ENCODE measurements at regions not wholly inside any gene's neighbourhood (a gene's known extent, or its start where the extent isn't known, plus 50 kb on each side); places are given as distances from the start of the nearest gene placed in this dataset.

- Histone ChIP-seq H3K79me2 (ENCODE audit: insufficient read depth, low read length) (no peaks in the 10 kb centered on the region), H3K9me2 (ENCODE audit: low read depth, low read length) (no peaks in the 10 kb centered on the region), H4K20me1 (ENCODE audit: insufficient read depth, low read length) (no peaks in the 10 kb centered on the region), H3K27ac (ENCODE audit: low read depth, low read length, poor library complexity, severe bottlenecking) (no peak overlapping the region), H3K9ac (ENCODE audit: low read length) (no peak overlapping the region), H3K4me3 (ENCODE audit: low read depth, low read length, poor library complexity, severe bottlenecking) (no peak overlapping the region), H3K4me1 (ENCODE audit: insufficient read depth, low read length, severe bottlenecking) (no peaks in the 10 kb centered on the region), H3K9me3 (ENCODE audit: low read length) (no peaks in the 10 kb centered on the region), H3K27me3 (ENCODE audit: insufficient read depth, low read length) (no peaks in the 10 kb centered on the region; the same call in 1 of the 2 replicates), H3F3A (ENCODE audit: insufficient read depth, low read length) (no peaks in the 10 kb centered on the region), H3K36me3 (ENCODE audit: insufficient read depth, low read length) (no peaks in the 10 kb centered on the region), H2AFZ (ENCODE audit: low read length) (no peak overlapping the region), H3K4me2 (ENCODE audit: low read length) (no peak overlapping the region)
- no peak for TF ChIP-seq EZH2 (IDR thresholded peaks at IDR 0.05; ENCODE audit: borderline replicate concordance, low read length)
- no peak for TF ChIP-seq CTCF (IDR thresholded peaks at IDR 0.05; ENCODE audit: low read length)
Observed at GRCh38 chr19:29881386-29881785, 60.7 kb upstream of the URI1 start.

DNA sequence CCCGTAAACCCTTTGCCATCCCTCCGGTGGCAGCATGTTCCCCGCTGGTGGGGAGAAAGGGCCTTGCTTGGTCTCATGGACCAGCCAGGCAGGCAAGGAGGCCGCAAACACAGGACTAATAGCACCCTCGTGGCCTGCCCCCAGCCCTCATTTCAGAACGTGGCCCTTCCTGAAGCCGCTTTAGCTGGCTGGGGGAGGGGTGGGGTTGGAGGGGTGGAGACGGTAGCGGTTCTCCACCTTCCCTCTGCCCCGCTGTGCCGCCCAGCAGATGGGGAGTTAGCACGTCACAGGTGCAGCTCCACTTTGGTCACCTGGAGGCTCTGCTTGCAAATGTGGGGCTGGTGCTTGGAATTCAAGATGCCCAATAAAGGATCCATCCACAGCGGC is 59.3 kb upstream of the URI1 start:
- H3F3A ChIP-seq (ENCODE audit: insufficient read depth, low read length) = no peaks in the 10 kb centered on the region
- H2AFZ ChIP-seq (ENCODE audit: low read length) = no peak overlapping the region
- H4K20me1 ChIP-seq (ENCODE audit: insufficient read depth, low read length) = no peaks in the 10 kb centered on the region
- no peaks in the 10 kb centered on the region for H3K9me2 ChIP-seq (ENCODE audit: low read depth, low read length)
- no peaks in the 10 kb centered on the region for H3K4me1 ChIP-seq (ENCODE audit: insufficient read depth, low read length, severe bottlenecking)
- no peak overlapping the region for H3K4me2 ChIP-seq (ENCODE audit: low read length)
- TF ChIP-seq CTCF (IDR thresholded peaks at IDR 0.05; ENCODE audit: low read length) = no peak
- no peak for TF ChIP-seq EZH2 (IDR thresholded peaks at IDR 0.05; ENCODE audit: borderline replicate concordance, low read length)
- H3K27me3 ChIP-seq (ENCODE audit: insufficient read depth, low read length) = no peaks in the 10 kb centered on the region
- no peak overlapping the region for H3K4me3 ChIP-seq (ENCODE audit: low read depth, low read length, poor library complexity, severe bottlenecking)
- no peaks in the 10 kb centered on the region for H3K9me3 ChIP-seq (ENCODE audit: low read length)
- no peak overlapping the region for H3K27ac ChIP-seq (ENCODE audit: low read depth, low read length, poor library complexity, severe bottlenecking)
- no peaks in the 10 kb centered on the region for H3K79me2 ChIP-seq (ENCODE audit: insufficient read depth, low read length)
- no peak overlapping the region for H3K9ac ChIP-seq (ENCODE audit: low read length)
- no peaks in the 10 kb centered on the region for H3K36me3 ChIP-seq (ENCODE audit: insufficient read depth, low read length)

DNA sequence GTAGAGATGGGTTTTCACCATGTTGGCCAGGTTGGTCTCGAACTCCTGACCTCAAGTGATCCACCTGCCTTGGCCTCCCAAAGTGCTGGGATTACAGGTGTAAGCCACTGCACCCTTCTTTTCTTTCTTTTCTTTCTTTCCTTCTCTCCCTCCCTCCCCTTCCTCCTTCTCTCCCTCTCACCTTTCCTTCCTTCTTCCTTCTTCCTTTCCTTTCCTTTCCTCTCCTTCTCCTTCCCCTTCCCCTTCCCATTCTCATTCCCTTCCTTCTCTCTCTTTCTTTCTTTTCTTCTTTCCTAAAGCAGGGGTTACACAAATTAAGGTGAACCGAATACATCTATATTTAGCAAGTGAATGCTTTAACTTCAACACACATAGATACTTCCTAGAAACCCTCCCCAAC is 58.0 kb upstream of the URI1 start:
- no peak overlapping the region for H3K4me3 ChIP-seq (ENCODE audit: low read depth, low read length, poor library complexity, severe bottlenecking)
- H3K27me3 ChIP-seq (ENCODE audit: insufficient read depth, low read length) = no peaks in the 10 kb centered on the region
- no peaks in the 10 kb centered on the region for H3K9me3 ChIP-seq (ENCODE audit: low read length)
- H3K36me3 ChIP-seq (ENCODE audit: insufficient read depth, low read length) = no peaks in the 10 kb centered on the region
- H3K9ac ChIP-seq (ENCODE audit: low read length) = no peak overlapping the region
- H4K20me1 ChIP-seq (ENCODE audit: insufficient read depth, low read length) = no peaks in the 10 kb centered on the region
- H3K4me2 ChIP-seq (ENCODE audit: low read length) = no peak overlapping the region
- H2AFZ ChIP-seq (ENCODE audit: low read length) = no peak overlapping the region
- no peaks in the 10 kb centered on the region for H3F3A ChIP-seq (ENCODE audit: insufficient read depth, low read length)
- TF ChIP-seq CTCF (IDR thresholded peaks at IDR 0.05; ENCODE audit: low read length) (no peak), EZH2 (IDR thresholded peaks at IDR 0.05; ENCODE audit: borderline replicate concordance, low read length) (no peak)
- H3K4me1 ChIP-seq (ENCODE audit: insufficient read depth, low read length, severe bottlenecking) = no peaks in the 10 kb centered on the region
- no peaks in the 10 kb centered on the region for H3K9me2 ChIP-seq (ENCODE audit: low read depth, low read length)
- no peak overlapping the region for H3K27ac ChIP-seq (ENCODE audit: low read depth, low read length, poor library complexity, severe bottlenecking)
- H3K79me2 ChIP-seq (ENCODE audit: insufficient read depth, low read length) = no peaks in the 10 kb centered on the region
